NT2/D1 (cell line): ENCODE measurements at regions not wholly inside any gene's neighbourhood (a gene's known extent, or its start where the extent isn't known, plus 50 kb on each side); places are given as distances from the start of the nearest gene placed in this dataset.

Experiments used
- SUZ12 ChIP-seq: IDR thresholded peaks from 2 replicates; pipeline ENCODE4 v1.6.1; 2011; ENCODE audit not compliant: insufficient read length, insufficient read depth; ENCODE audit errors: extremely low read depth
- ZNF274 ChIP-seq: IDR thresholded peaks from 2 replicates; pipeline ENCODE4 v1.6.1; 2011; ENCODE audit warnings: mild to moderate bottlenecking, low read depth, low read length

- TF ChIP-seq ZNF274 (no peak), SUZ12 (no peak)
These were observed 114.8 kb upstream of the NEIL3 start for GRCh38 chr4:177194906-177195305.
